ENCODE measurements at regions not wholly inside any gene's neighbourhood (a gene's known extent, or its start where the extent isn't known, plus 50 kb on each side); places are given as distances from the start of the nearest gene placed in this dataset.
A peak's percentile ranks its signal among the peaks of the same experiment; 100 is the strongest.

- Histone ChIP-seq H3K27ac (no peak overlapping the region), H3K4me1 (replicated peaks) (no peaks in the 10 kb centered on the region), H3K4me3 (no peak overlapping the region), H3K27me3 (replicated peaks) (no peaks in the 10 kb centered on the region), H3K9me3 (replicated peaks) (no peaks in the 10 kb centered on the region), H3K36me3 (no peaks in the 10 kb centered on the region)
- no peak for DNase-seq (ENCODE audit: low read depth in 1 of 2, low spot score in 2 of 2)
Observed at GRCh38 chr9:536597-537511, 304.6 kb upstream of the DMRT1 start.

GRCh38 chr9:543478-543877 lies 298.0 kb upstream of the DMRT1 start:
- H3K27ac ChIP-seq, result no peak overlapping the region
- no peaks in the 10 kb centered on the region for H3K4me1 ChIP-seq (replicated peaks)
- no peaks in the 10 kb centered on the region for H3K27me3 ChIP-seq (replicated peaks)
- no peaks in the 10 kb centered on the region for H3K36me3 ChIP-seq
- DNase-seq (ENCODE audit: low read depth in 1 of 2, low spot score in 2 of 2), result no peak
- no peak overlapping the region for H3K4me3 ChIP-seq
- no peaks in the 10 kb centered on the region for H3K9me3 ChIP-seq (replicated peaks)

GRCh38 chr9:545480-545879 lies 296.0 kb upstream of the DMRT1 start:
- Histone ChIP-seq H3K27me3 (replicated peaks) (no peaks in the 10 kb centered on the region), H3K4me3 (no peak overlapping the region), H3K27ac (no peak overlapping the region), H3K9me3 (replicated peaks) (no peaks in the 10 kb centered on the region), H3K4me1 (replicated peaks) (no peaks in the 10 kb centered on the region), H3K36me3 (no peaks in the 10 kb centered on the region)
- no peak for DNase-seq (ENCODE audit: low read depth in 1 of 2, low spot score in 2 of 2)

- Histone ChIP-seq H3K4me3 (no peak overlapping the region), H3K27ac (no peak overlapping the region), H3K9me3 (replicated peaks) (no peaks in the 10 kb centered on the region), H3K27me3 (replicated peaks) (no peaks in the 10 kb centered on the region), H3K36me3 (no peaks in the 10 kb centered on the region), H3K4me1 (replicated peaks) (no peaks in the 10 kb centered on the region)
- DNase-seq (ENCODE audit: low read depth in 1 of 2, low spot score in 2 of 2), result no peak
Observed at GRCh38 chr9:546235-546634, 295.3 kb upstream of the DMRT1 start.

- DNase-seq (ENCODE audit: low read depth in 1 of 2, low spot score in 2 of 2), result no peak
- no peaks in the 10 kb centered on the region for H3K36me3 ChIP-seq
- no peaks in the 10 kb centered on the region for H3K27me3 ChIP-seq (replicated peaks)
Observed at GRCh38 chr9:546797-547223, 294.7 kb upstream of the DMRT1 start.

GRCh38 chr9:547314-547713 lies 294.2 kb upstream of the DMRT1 start:
- H3K4me3 ChIP-seq, result no peak overlapping the region
- H3K27ac ChIP-seq, result no peak overlapping the region
- H3K4me1 ChIP-seq (replicated peaks), result no peaks in the 10 kb centered on the region
- no peaks in the 10 kb centered on the region for H3K36me3 ChIP-seq
- no peaks in the 10 kb centered on the region for H3K9me3 ChIP-seq (replicated peaks)
- no peaks in the 10 kb centered on the region for H3K27me3 ChIP-seq (replicated peaks)
- no peak for DNase-seq (ENCODE audit: low read depth in 1 of 2, low spot score in 2 of 2)

More at GRCh38 chr9:546797-547223, 294.7 kb upstream of the DMRT1 start:
- Histone ChIP-seq H3K9me3 (replicated peaks) (no peaks in the 10 kb centered on the region), H3K27ac (no peak overlapping the region), H3K4me1 (replicated peaks) (no peaks in the 10 kb centered on the region), H3K4me3 (no peak overlapping the region)

- Histone ChIP-seq H3K4me1 (replicated peaks) (no peaks in the 10 kb centered on the region; the same call in 1 of the 2 replicates), H3K4me3 (no peak overlapping the region), H3K27ac (no peak overlapping the region), H3K36me3 (no peaks in the 10 kb centered on the region), H3K9me3 (replicated peaks) (no peaks in the 10 kb centered on the region), H3K27me3 (replicated peaks) (no peaks in the 10 kb centered on the region)
- DNase-seq (ENCODE audit: low read depth in 1 of 2, low spot score in 2 of 2), result no peak
Observed at GRCh38 chr9:549455-549997, 292.0 kb upstream of the DMRT1 start.

GRCh38 chr9:550333-550732 lies 291.2 kb upstream of the DMRT1 start:
- no peaks in the 10 kb centered on the region for H3K27me3 ChIP-seq (replicated peaks)
- no peaks in the 10 kb centered on the region; the same call in 1 of the 2 replicates for H3K4me1 ChIP-seq (replicated peaks)
- no peak for DNase-seq (ENCODE audit: low read depth in 1 of 2, low spot score in 2 of 2)
- H3K9me3 ChIP-seq (replicated peaks), result no peaks in the 10 kb centered on the region
- no peak overlapping the region for H3K4me3 ChIP-seq
- H3K36me3 ChIP-seq, result no peaks in the 10 kb centered on the region
- H3K27ac ChIP-seq, result no peak overlapping the region

GRCh38 chr9:551986-552929 lies 289.2 kb upstream of the DMRT1 start:
- H3K36me3 ChIP-seq, result no peaks in the 10 kb centered on the region
- peaks cover 9% of the 10 kb centered on the region for H3K4me1 ChIP-seq (replicated peaks)
- H3K27me3 ChIP-seq (replicated peaks), result no peaks in the 10 kb centered on the region
- H3K27ac ChIP-seq, result no peak overlapping the region
- no peak overlapping the region for H3K4me3 ChIP-seq
- no peaks in the 10 kb centered on the region; the same call in 1 of the 2 replicates for H3K9me3 ChIP-seq (replicated peaks)
- DNase-seq (ENCODE audit: low read depth in 1 of 2, low spot score in 2 of 2), result peak in 1 of 2 experiments; percentile 39

- H3K36me3 ChIP-seq, result no peaks in the 10 kb centered on the region
- peaks cover 17% of the 10 kb centered on the region for H3K4me1 ChIP-seq (replicated peaks)
- H3K4me3 ChIP-seq, result no peak overlapping the region
- no peak for DNase-seq (ENCODE audit: low read depth in 1 of 2, low spot score in 2 of 2)
- H3K9me3 ChIP-seq (replicated peaks), result peaks cover 4% of the 10 kb centered on the region
- H3K27me3 ChIP-seq (replicated peaks), result no peaks in the 10 kb centered on the region
- H3K27ac ChIP-seq, result no peak overlapping the region
Observed at GRCh38 chr9:555493-555892, 286.0 kb upstream of the DMRT1 start.

GRCh38 chr9:556199-556598 lies 285.3 kb upstream of the DMRT1 start:
- H3K4me3 ChIP-seq, result no peak overlapping the region
- no peaks in the 10 kb centered on the region for H3K27me3 ChIP-seq (replicated peaks)
- no peaks in the 10 kb centered on the region for H3K36me3 ChIP-seq
- peaks cover 21% of the 10 kb centered on the region for H3K4me1 ChIP-seq (replicated peaks)
- no peak overlapping the region for H3K27ac ChIP-seq
- H3K9me3 ChIP-seq (replicated peaks), result peaks cover 4% of the 10 kb centered on the region
- no peak for DNase-seq (ENCODE audit: low read depth in 1 of 2, low spot score in 2 of 2)

GRCh38 chr9:556675-557074 lies 284.8 kb upstream of the DMRT1 start:
- H3K9me3 ChIP-seq (replicated peaks), result peaks cover 4% of the 10 kb centered on the region
- H3K4me1 ChIP-seq (replicated peaks), result peaks cover 25% of the 10 kb centered on the region
- H3K27me3 ChIP-seq (replicated peaks), result no peaks in the 10 kb centered on the region
- no peak overlapping the region for H3K27ac ChIP-seq
- no peaks in the 10 kb centered on the region for H3K36me3 ChIP-seq
- no peak for DNase-seq (ENCODE audit: low read depth in 1 of 2, low spot score in 2 of 2)
- no peak overlapping the region for H3K4me3 ChIP-seq

GRCh38 chr9:557601-558201 lies 283.8 kb upstream of the DMRT1 start:
- peak; percentile 78 to 85 for DNase-seq (ENCODE audit: low read depth in 1 of 2, low spot score in 2 of 2)
- Histone ChIP-seq H3K27ac (peak overlapping the region; percentile 67), H3K36me3 (no peaks in the 10 kb centered on the region), H3K4me1 (replicated peaks) (peaks cover 25% of the 10 kb centered on the region), H3K27me3 (replicated peaks) (no peaks in the 10 kb centered on the region), H3K9me3 (replicated peaks) (peaks cover 4% of the 10 kb centered on the region), H3K4me3 (no peak overlapping the region)
